GM13977 (cell line): ENCODE measurements at regions not wholly inside any gene's neighbourhood (a gene's known extent, or its start where the extent isn't known, plus 50 kb on each side); places are given as distances from the start of the nearest gene placed in this dataset.

Experiments used
- DNase-seq: peaks from one replicate; pipeline ENCODE4 v3.0.0; 2012; ENCODE audit warnings: low spot score
- CTCF ChIP-seq: IDR thresholded peaks from 2 replicates; pipeline ENCODE4 v1.5.1; 2012; ENCODE audit warnings: mild to moderate bottlenecking, control low read depth; ENCODE audit not compliant: insufficient read depth; ENCODE audit errors: extremely low read depth, missing control alignments
- in situ Hi-C: fragments of 300-500 bp; cut with MboI; formaldehyde crosslinking; loops from one replicate; pipeline ENCODE4 v1.12.0; 2022; ENCODE audit warnings: low sequenced_read_pairs, low pct_unique_long_range_greater_than_20kb, mixed read lengths, inconsistent platforms; ENCODE audit not compliant: unreplicated experiment

- DNase-seq = no peak
- in situ Hi-C loops = no loop called here
- TF ChIP-seq CTCF = no peak
Measured at GRCh38 chr5:12230659-12231058, 326.4 kb upstream of the CTNND2 start.

- no peak for TF ChIP-seq CTCF
- in situ Hi-C loops = no loop called here
- DNase-seq = no peak
Measured at GRCh38 chr5:12217039-12217438, 312.8 kb upstream of the CTNND2 start.

- in situ Hi-C loops = no loop called here
- no peak for DNase-seq
- no peak for TF ChIP-seq CTCF
Measured at GRCh38 chr5:12214267-12215015, 310.2 kb upstream of the CTNND2 start.

GRCh38 chr5:12208366-12209100, 304.3 kb upstream of the CTNND2 start:
- TF ChIP-seq CTCF = no peak
- in situ Hi-C loops = no loop called here
- no peak for DNase-seq

- in situ Hi-C loops = no loop called here
- no peak for TF ChIP-seq CTCF
- DNase-seq = no peak
Measured at GRCh38 chr5:12204761-12205160, 300.5 kb upstream of the CTNND2 start.

- in situ Hi-C loops = no loop called here
- TF ChIP-seq CTCF = no peak
- no peak for DNase-seq
Measured at GRCh38 chr5:12193536-12193935, 289.3 kb upstream of the CTNND2 start.
